Putamen (tissue), 1 donor: ENCODE measurements at regions not wholly inside any gene's neighbourhood (a gene's known extent, or its start where the extent isn't known, plus 50 kb on each side); places are given as distances from the start of the nearest gene placed in this dataset.
A peak's percentile ranks its signal among the peaks of the same experiment; 100 is the strongest.

Experiments
- DNase-seq: peaks from one replicate; pipeline ENCODE4 v3.0.0-alpha.2; 2016; ENCODE audit warnings: low spot score

- no peak for DNase-seq
Measured at GRCh38 chr9:135254176-135255032, 166.9 kb downstream of the OLFM1 start.

- no peak for DNase-seq
Measured at GRCh38 chr9:135255033-135255840, 167.8 kb downstream of the OLFM1 start.

GRCh38 chr9:135255841-135256580, 168.5 kb downstream of the OLFM1 start:
- no peak for DNase-seq

GRCh38 chr9:135256581-135257354, 169.3 kb downstream of the OLFM1 start:
- no peak for DNase-seq

- no peak for DNase-seq
Measured at GRCh38 chr9:135258461-135258860, 171.0 kb downstream of the OLFM1 start.

GRCh38 chr9:135259273-135259672, 171.8 kb downstream of the OLFM1 start:
- no peak for DNase-seq

GRCh38 chr9:135260221-135261180, 173.0 kb downstream of the OLFM1 start:
- no peak for DNase-seq

GRCh38 chr9:135262248-135262647, 174.8 kb downstream of the OLFM1 start:
- DNase-seq, result no peak

GRCh38 chr9:135263511-135263910, 176.0 kb downstream of the OLFM1 start:
- no peak for DNase-seq

- no peak for DNase-seq
Measured at GRCh38 chr9:135265931-135266330, 178.5 kb downstream of the OLFM1 start.

GRCh38 chr9:135267191-135267809, 179.8 kb downstream of the OLFM1 start:
- DNase-seq, result no peak

GRCh38 chr9:135268031-135268430, 180.6 kb downstream of the OLFM1 start:
- DNase-seq, result no peak

GRCh38 chr9:135268981-135269380, 181.5 kb downstream of the OLFM1 start:
- no peak for DNase-seq

GRCh38 chr9:135269912-135270830, 182.7 kb downstream of the OLFM1 start:
- peak; percentile 40 for DNase-seq

GRCh38 chr9:135271425-135271824, 184.0 kb downstream of the OLFM1 start:
- DNase-seq, result no peak

GRCh38 chr9:135272608-135273007, 185.1 kb downstream of the OLFM1 start:
- no peak for DNase-seq

- DNase-seq, result no peak
Measured at GRCh38 chr9:135273008-135273407, 185.5 kb downstream of the OLFM1 start.

GRCh38 chr9:135275163-135275562, 187.7 kb downstream of the OLFM1 start:
- DNase-seq, result no peak
